Fibroblast of lung (primary cell): ENCODE measurements at regions not wholly inside any gene's neighbourhood (a gene's known extent, or its start where the extent isn't known, plus 50 kb on each side); places are given as distances from the start of the nearest gene placed in this dataset.

Source experiments
- DNase-seq, 2 donors: peaks; one replicate each; pipeline versions ENCODE4 v3.0.0 to v3.0.0-alpha.2; 2010; ENCODE audit warnings: low read depth in 2 of 2
- H2AFZ ChIP-seq: 2 replicates; pipeline ENCODE4 v1.5.1; 2012; ENCODE audit warnings: low read length, control low read depth, inconsistent platforms
- H3K27ac ChIP-seq: 2 replicates; pipeline ENCODE4 v1.5.1; 2011; ENCODE audit warnings: low read length, control low read depth; ENCODE audit not compliant: insufficient read depth
- H3K27me3 ChIP-seq: 2 replicates; pipeline ENCODE4 v1.5.1; 2011; ENCODE audit warnings: mild to moderate bottlenecking, low read length; ENCODE audit not compliant: control insufficient read depth, insufficient read depth
- H3K36me3 ChIP-seq: 2 replicates; pipeline ENCODE4 v1.5.1; 2011; ENCODE audit warnings: low read length; ENCODE audit not compliant: control insufficient read depth, insufficient read depth
- H3K4me1 ChIP-seq: 2 replicates; pipeline ENCODE4 v1.5.1; 2011; ENCODE audit warnings: low read length; ENCODE audit not compliant: control insufficient read depth, insufficient read depth; ENCODE audit errors: extremely low read depth
- H3K4me2 ChIP-seq: 2 replicates; pipeline ENCODE4 v1.5.1; 2011; ENCODE audit warnings: low read length, control low read depth; ENCODE audit not compliant: insufficient read depth; ENCODE audit errors: extremely low read depth
- H3K4me3 ChIP-seq, 4 experiments: fragments of 200-600 bp in 1 of 4; sonication (generic) in 1 of 4; replicated peaks in 1 of 4; 2 replicates each; pipeline ENCODE4 v1.5.1; 2011 to 2016; ENCODE audit warnings: low read length in 4 of 4, low read depth in 3 of 4, mild to moderate bottlenecking in 3 of 4, control low read depth in 2 of 4, inconsistent platforms in 1 of 4, mixed read lengths in 1 of 4; ENCODE audit not compliant: insufficient read depth in 1 of 4; ENCODE audit errors: control extremely low read depth in 1 of 4
- H3K79me2 ChIP-seq: 2 replicates; pipeline ENCODE4 v1.5.1; 2012; ENCODE audit warnings: mild to moderate bottlenecking, low read length, inconsistent platforms; ENCODE audit not compliant: control insufficient read depth, insufficient read depth
- H3K9ac ChIP-seq: 2 replicates; pipeline ENCODE4 v1.5.1; 2011; ENCODE audit warnings: mild to moderate bottlenecking, low read length, control low read depth; ENCODE audit not compliant: insufficient read depth
- H3K9me3 ChIP-seq: 2 replicates; pipeline ENCODE4 v1.5.1; 2012; ENCODE audit warnings: low read depth, low read length; ENCODE audit not compliant: control insufficient read depth, insufficient read depth
- H4K20me1 ChIP-seq: 2 replicates; pipeline ENCODE4 v1.5.1; 2011; ENCODE audit warnings: low read length; ENCODE audit not compliant: control insufficient read depth, insufficient read depth; ENCODE audit errors: extremely low read depth
- CTCF ChIP-seq, 2 donors: IDR thresholded peaks in 1 of 2; conservative IDR thresholded peaks in 1 of 2; 1 replicate in 1 of 2; 2 replicates in 1 of 2; pipeline ENCODE4 v1.5.1; 2011 to 2012; ENCODE audit warnings: low read length in 2 of 2, control low read depth in 1 of 2, inconsistent platforms in 1 of 2, low read depth in 1 of 2, mild to moderate bottlenecking in 1 of 2
- EZH2 ChIP-seq: IDR thresholded peaks from 2 replicates; pipeline ENCODE4 v1.5.1; 2012; ENCODE audit warnings: low read length, control low read depth, mild to moderate bottlenecking; ENCODE audit errors: missing control alignments

- H3K9ac ChIP-seq: no peak overlapping the region
- H3K9me3 ChIP-seq: no peaks in the 10 kb centered on the region
- H3K79me2 ChIP-seq: no peaks in the 10 kb centered on the region
- TF ChIP-seq CTCF (conservative IDR thresholded peaks at IDR 0.05 in 1 of 2, IDR thresholded peaks at IDR 0.05 in 1 of 2; ENCODE audit: low read depth in 1 of 2, low read length in 2 of 2) (peak; percentile 22 to 61), EZH2 (no peak)
- H4K20me1 ChIP-seq: no peaks in the 10 kb centered on the region
- no peak overlapping the region for H2AFZ ChIP-seq
- H3K4me1 ChIP-seq: no peaks in the 10 kb centered on the region
- no peak overlapping the region for H3K4me2 ChIP-seq
- H3K36me3 ChIP-seq: no peaks in the 10 kb centered on the region
- no peak overlapping the region for H3K27ac ChIP-seq
- no peaks in the 10 kb centered on the region for H3K27me3 ChIP-seq
- H3K4me3 ChIP-seq: no peak overlapping the region
- DNase-seq: peak; percentile 22 to 37
These were observed 322.4 kb upstream of the DEPDC1 start for GRCh38 chr1:68819190-68819829.

GRCh38 chr1:68820151-68820550 is 323.3 kb upstream of the DEPDC1 start:
- no peak for TF ChIP-seq EZH2
- no peak for TF ChIP-seq CTCF (conservative IDR thresholded peaks at IDR 0.05 in 1 of 2, IDR thresholded peaks at IDR 0.05 in 1 of 2; ENCODE audit: low read depth in 1 of 2, low read length in 2 of 2)
- H2AFZ ChIP-seq: no peak overlapping the region
- H3K27me3 ChIP-seq: no peaks in the 10 kb centered on the region
- no peak overlapping the region for H3K9ac ChIP-seq
- H3K27ac ChIP-seq: no peak overlapping the region
- no peaks in the 10 kb centered on the region for H3K79me2 ChIP-seq
- no peaks in the 10 kb centered on the region for H4K20me1 ChIP-seq
- H3K36me3 ChIP-seq: no peaks in the 10 kb centered on the region
- no peaks in the 10 kb centered on the region for H3K9me3 ChIP-seq
- no peaks in the 10 kb centered on the region for H3K4me1 ChIP-seq
- H3K4me3 ChIP-seq: no peak overlapping the region
- no peak for DNase-seq
- no peak overlapping the region for H3K4me2 ChIP-seq

DNA sequence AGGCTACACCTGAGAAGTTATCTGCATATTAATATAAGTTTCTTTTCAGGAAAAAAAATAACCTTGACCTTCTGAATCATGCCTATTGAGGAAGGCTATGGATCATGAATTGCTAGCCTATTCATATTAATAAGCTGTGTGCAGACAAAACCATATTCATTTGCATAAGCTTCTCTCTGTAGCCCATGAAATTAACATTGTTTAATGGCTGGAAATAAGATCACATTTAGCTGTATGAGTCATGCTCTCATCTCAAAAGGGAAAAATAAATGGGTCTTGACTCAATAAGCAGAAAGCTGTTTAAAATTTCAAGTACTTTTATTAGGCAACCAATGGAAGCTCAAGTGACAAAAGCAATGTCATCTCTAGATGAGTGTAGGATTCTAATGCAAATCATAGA is 330.0 kb upstream of the DEPDC1 start:
- no peaks in the 10 kb centered on the region for H3K79me2 ChIP-seq
- H3K9ac ChIP-seq: no peak overlapping the region
- H3K4me2 ChIP-seq: no peak overlapping the region
- TF ChIP-seq CTCF (conservative IDR thresholded peaks at IDR 0.05 in 1 of 2, IDR thresholded peaks at IDR 0.05 in 1 of 2; ENCODE audit: low read depth in 1 of 2, low read length in 2 of 2) (no peak), EZH2 (no peak)
- H3K27ac ChIP-seq: no peak overlapping the region
- H3K9me3 ChIP-seq: no peaks in the 10 kb centered on the region
- no peak overlapping the region for H3K4me3 ChIP-seq
- no peaks in the 10 kb centered on the region for H4K20me1 ChIP-seq
- no peaks in the 10 kb centered on the region for H3K4me1 ChIP-seq
- no peaks in the 10 kb centered on the region for H3K27me3 ChIP-seq
- no peak overlapping the region for H2AFZ ChIP-seq
- no peaks in the 10 kb centered on the region for H3K36me3 ChIP-seq
- no peak for DNase-seq
